H9 (cell line): ENCODE measurements at regions not wholly inside any gene's neighbourhood (a gene's known extent, or its start where the extent isn't known, plus 50 kb on each side); places are given as distances from the start of the nearest gene placed in this dataset.

ENCODE experiments used
- DNase-seq: peaks from one replicate; pipeline ENCODE4 v3.0.0-alpha.2; 2017
- H2AFZ ChIP-seq: one replicate; pipeline ENCODE4 v1.6.1; 2013; ENCODE audit warnings: mild to moderate bottlenecking, low read length, control low read depth, moderate library complexity
- H2AK5ac ChIP-seq: 2 replicates; pipeline ENCODE4 v1.6.1; 2013; ENCODE audit warnings: low read length, control low read depth, mixed read lengths; ENCODE audit not compliant: insufficient read length
- H2BK120ac ChIP-seq: one replicate; pipeline ENCODE4 v1.6.1; 2013; ENCODE audit warnings: low read depth, mild to moderate bottlenecking, low read length, control low read depth, inconsistent platforms; ENCODE audit not compliant: poor library complexity, severe bottlenecking
- H2BK12ac ChIP-seq: 2 replicates; pipeline ENCODE4 v1.6.1; 2013; ENCODE audit warnings: low read length, control low read depth, mixed read lengths, low read depth; ENCODE audit not compliant: insufficient read length
- H2BK15ac ChIP-seq: 2 replicates; pipeline ENCODE4 v1.6.1; 2013; ENCODE audit warnings: low read depth, low read length, control low read depth
- H2BK20ac ChIP-seq: one replicate; pipeline ENCODE4 v1.6.1; 2013; ENCODE audit warnings: low read depth, mild to moderate bottlenecking, low read length, control low read depth, inconsistent platforms; ENCODE audit not compliant: poor library complexity, severe bottlenecking
- H2BK5ac ChIP-seq: 2 replicates; pipeline ENCODE4 v1.6.1; 2013; ENCODE audit warnings: low read length, control low read depth, mixed read lengths; ENCODE audit not compliant: insufficient read length
- H3K14ac ChIP-seq: 2 replicates; pipeline ENCODE4 v1.6.1; 2013; ENCODE audit warnings: low read length, control low read depth; ENCODE audit not compliant: insufficient read depth
- H3K18ac ChIP-seq: 2 replicates; pipeline ENCODE4 v1.6.1; 2013; ENCODE audit warnings: low read depth, mild to moderate bottlenecking, mixed read lengths, low read length, control low read depth; ENCODE audit not compliant: insufficient read length
- H3K23ac ChIP-seq: 2 replicates; pipeline ENCODE4 v1.6.1; 2013; ENCODE audit warnings: low read length, control low read depth, mixed read lengths, low read depth; ENCODE audit not compliant: insufficient read length
- H3K23me2 ChIP-seq: 2 replicates; pipeline ENCODE4 v1.6.1; 2013; ENCODE audit warnings: low read depth, mild to moderate bottlenecking, mixed read lengths, low read length, control low read depth; ENCODE audit not compliant: insufficient read length, poor library complexity, severe bottlenecking
- H3K27ac ChIP-seq: 2 replicates; pipeline ENCODE4 v1.5.1; 2013; ENCODE audit warnings: low read length, control low read depth, mixed read lengths, low read depth; ENCODE audit not compliant: insufficient read length
- H3K27me3 ChIP-seq: 2 replicates; pipeline ENCODE4 v1.6.1; 2013; ENCODE audit warnings: low read length, control low read depth, inconsistent platforms; ENCODE audit not compliant: insufficient read depth
- H3K4ac ChIP-seq: 2 replicates; pipeline ENCODE4 v1.6.1; 2013; ENCODE audit warnings: low read depth, mild to moderate bottlenecking, control low read depth, inconsistent platforms, low read length, moderate library complexity
- H3K4me1 ChIP-seq: 2 replicates; pipeline ENCODE4 v1.6.1; 2013; ENCODE audit warnings: low read length, control low read depth, inconsistent platforms; ENCODE audit not compliant: insufficient read depth
- H3K4me2 ChIP-seq: 2 replicates; pipeline ENCODE4 v1.6.1; 2013; ENCODE audit warnings: low read length, control low read depth, mixed read lengths; ENCODE audit not compliant: insufficient read length, insufficient read depth
- H3K56ac ChIP-seq: 2 replicates; pipeline ENCODE4 v1.6.1; 2013; ENCODE audit warnings: low read depth, mild to moderate bottlenecking, mixed read lengths, low read length, control low read depth; ENCODE audit not compliant: insufficient read length
- H3K79me1 ChIP-seq: 2 replicates; pipeline ENCODE4 v1.6.1; 2013; ENCODE audit warnings: low read depth, mild to moderate bottlenecking, moderate library complexity, low read length, control low read depth, inconsistent platforms; ENCODE audit not compliant: insufficient read depth, poor library complexity, severe bottlenecking
- H3K79me2 ChIP-seq: 2 replicates; pipeline ENCODE4 v1.6.1; 2013; ENCODE audit warnings: low read length, control low read depth, inconsistent platforms; ENCODE audit not compliant: insufficient read depth
- H3K9ac ChIP-seq: 2 replicates; pipeline ENCODE4 v1.6.1; 2013; ENCODE audit warnings: low read length, control low read depth, mixed read lengths; ENCODE audit not compliant: insufficient read length; ENCODE audit errors: extremely low read depth
- H3K9me3 ChIP-seq: one replicate; pipeline ENCODE4 v1.6.1; 2013; ENCODE audit warnings: low read depth, low read length, inconsistent platforms; ENCODE audit not compliant: control insufficient read depth
- H3T11ph ChIP-seq: one replicate; pipeline ENCODE4 v1.6.1; 2013; ENCODE audit warnings: mild to moderate bottlenecking, low read length, control low read depth, inconsistent platforms
- H4K20me1 ChIP-seq: one replicate; pipeline ENCODE4 v1.6.1; 2013; ENCODE audit not compliant: control insufficient read depth, insufficient read length, insufficient read depth
- H4K5ac ChIP-seq: 2 replicates; pipeline ENCODE4 v1.6.1; 2013; ENCODE audit warnings: low read depth, mild to moderate bottlenecking, mixed read lengths, low read length, control low read depth; ENCODE audit not compliant: insufficient read length
- H4K8ac ChIP-seq: replicated peaks from 2 replicates; pipeline ENCODE4 v1.6.1; 2013; ENCODE audit warnings: low read length, control low read depth, mixed read lengths, low read depth; ENCODE audit not compliant: insufficient read length
- H4K91ac ChIP-seq: 2 replicates; pipeline ENCODE4 v1.6.1; 2013; ENCODE audit warnings: low read depth, mild to moderate bottlenecking, moderate library complexity, mixed read lengths, low read length, control low read depth; ENCODE audit not compliant: insufficient read length
- H3K27ac Mint-ChIP-seq, 3 experiments: 2 replicates in 2 of 3; 3 replicates in 1 of 3; pipeline ENCODE4 v1.8.0; 2020 to 2021; ENCODE audit warnings: mixed read lengths in 3 of 3, mild to moderate bottlenecking in 1 of 3, moderate library complexity in 1 of 3
- H3K27me3 Mint-ChIP-seq: 2 replicates; pipeline ENCODE4 v1.8.0; 2021; ENCODE audit warnings: low read depth, mild to moderate bottlenecking, moderate library complexity, mixed read lengths
- H3K36me3 Mint-ChIP-seq, 3 experiments: 2 replicates in 2 of 3; 3 replicates in 1 of 3; pipeline ENCODE4 v1.8.0; 2020 to 2021; ENCODE audit warnings: low read depth in 3 of 3, mixed read lengths in 3 of 3; ENCODE audit not compliant: insufficient read depth in 1 of 3
- H3K4me1 Mint-ChIP-seq, 2 experiments: 2 replicates each; pipeline ENCODE4 v1.8.0; 2020; ENCODE audit warnings: mixed read lengths in 2 of 2
- H3K4me3 Mint-ChIP-seq, 2 experiments: 2 replicates in 1 of 2; 3 replicates in 1 of 2; pipeline ENCODE4 v1.8.0; 2020 to 2021; ENCODE audit warnings: mild to moderate bottlenecking in 2 of 2, mixed read lengths in 2 of 2, moderate library complexity in 1 of 2
- H3K9me3 Mint-ChIP-seq, 2 experiments: 2 replicates in 1 of 2; 3 replicates in 1 of 2; pipeline ENCODE4 v1.8.0; 2020; ENCODE audit warnings: mild to moderate bottlenecking in 2 of 2, mixed read lengths in 2 of 2, moderate library complexity in 1 of 2
- CTCF ChIP-seq: fragments of 200-600 bp; sonication (generic); conservative IDR thresholded peaks from 3 replicates; pipeline ENCODE4 v1.8.0; 2021; ENCODE audit warnings: antibody characterized with exemption, mild to moderate bottlenecking
- WGBS: extraction: QIAGEN DNeasy Blood & Tissue Kit; methylation state at CpG from one replicate; pipeline ENCODE4 v1.1.7; 2013; ENCODE audit warnings: missing lambda C conversion rate, low lambda C conversion rate, mixed read lengths; ENCODE audit not compliant: insufficient read length; ENCODE audit errors: extremely low coverage; 5-methylcytosine and 5-hydroxymethylcytosine counted together

- peak; percentile 31 for DNase-seq
- no peak overlapping the region for H3K27ac ChIP-seq
- no peak overlapping the region for H3K9ac ChIP-seq
- H4K91ac ChIP-seq, result no peak overlapping the region
- TF ChIP-seq CTCF, result no peak
- no peaks in the 10 kb centered on the region for H4K20me1 ChIP-seq
- H4K8ac ChIP-seq, result no peak overlapping the region
- no peaks in the 10 kb centered on the region for H3K23me2 ChIP-seq
- no peak overlapping the region for H3K23ac ChIP-seq
- no peaks in the 10 kb centered on the region for H3K79me1 ChIP-seq
- no peak overlapping the region for H3T11ph ChIP-seq
- H3K4ac ChIP-seq, result no peak overlapping the region
- no peak overlapping the region for H3K4me3 Mint-ChIP-seq
- no peak overlapping the region for H2BK120ac ChIP-seq
- H2BK20ac ChIP-seq, result no peak overlapping the region
- H3K27me3 Mint-ChIP-seq, result no peaks in the 10 kb centered on the region
- H3K9me3 ChIP-seq, result no peaks in the 10 kb centered on the region
- H3K27ac Mint-ChIP-seq, result peak overlapping the region; percentile 3 to 61 (median 5); a peak in 3 of 7 replicates
- no peaks in the 10 kb centered on the region for H3K4me1 ChIP-seq
- no peaks in the 10 kb centered on the region for H3K27me3 ChIP-seq
- no peaks in the 10 kb centered on the region for H3K79me2 ChIP-seq
- H2BK12ac ChIP-seq, result no peak overlapping the region
- no peak overlapping the region for H2BK5ac ChIP-seq
- no peak overlapping the region for H3K56ac ChIP-seq
- no CpG with 5 or more reads among the region's 1 CpG for WGBS
- no peak overlapping the region for H3K14ac ChIP-seq
- no peak overlapping the region for H3K18ac ChIP-seq
- H3K9me3 Mint-ChIP-seq, result no peaks in the 10 kb centered on the region
- no peak overlapping the region for H4K5ac ChIP-seq
- H2AFZ ChIP-seq, result no peak overlapping the region
- H3K4me2 ChIP-seq, result no peak overlapping the region
- peaks cover 12% of the 10 kb centered on the region in 2 experiments for H3K4me1 Mint-ChIP-seq
- no peaks in the 10 kb centered on the region for H3K36me3 Mint-ChIP-seq
- H2BK15ac ChIP-seq, result no peak overlapping the region
- H2AK5ac ChIP-seq, result no peak overlapping the region
Observed at GRCh38 chr1:189899686-189900425, 577.8 kb downstream of the BRINP3 start.
